ENCODE measurements at regions not wholly inside any gene's neighbourhood (a gene's known extent, or its start where the extent isn't known, plus 50 kb on each side); places are given as distances from the start of the nearest gene placed in this dataset.

GRCh38 chr6:168950858-168951214 is 302.8 kb downstream of the THBS2 start:
- TF ChIP-seq CTCF (IDR thresholded peaks at IDR 0.05): no peak
- no peak for TF ChIP-seq EP300 (IDR thresholded peaks at IDR 0.05)
- no peak for TF ChIP-seq HOXA7 (CRISPR knock-in tag; IDR thresholded peaks at IDR 0.05)
- TF ChIP-seq MAFK (IDR thresholded peaks at IDR 0.05; ENCODE audit: partially characterized antibody): no peak
- TF ChIP-seq USF2 (IDR thresholded peaks at IDR 0.05): no peak
- TF ChIP-seq POLR2AphosphoS2 (conservative IDR thresholded peaks at IDR 0.05; ENCODE audit: low read length): no peak
- TF ChIP-seq CBX2 (IDR thresholded peaks at IDR 0.05; ENCODE audit: borderline replicate concordance, low read depth): no peak
- no peak for TF ChIP-seq POLR2A (IDR thresholded peaks at IDR 0.05; ENCODE audit: low read length)
- no peak for TF ChIP-seq CHD2 (IDR thresholded peaks at IDR 0.05; ENCODE audit: low read length, partially characterized antibody)
- TF ChIP-seq RAD21 (conservative IDR thresholded peaks at IDR 0.05 in 1 of 2, IDR thresholded peaks at IDR 0.05 in 1 of 2): no peak

Data from A549 (cell line).